HEK293T (cell line): ENCODE measurements at regions not wholly inside any gene's neighbourhood (a gene's known extent, or its start where the extent isn't known, plus 50 kb on each side); places are given as distances from the start of the nearest gene placed in this dataset.

Experiments
- CTCF ChIA-PET: fragments of 350-600 bp; formaldehyde crosslinking; extraction: SDS; loops from one replicate; lab custom pipeline; 2021; ENCODE audit warnings: antibody characterized with exemption, inconsistent platforms; lab: Yijun Ruan, JAX
- POLR2A ChIA-PET: fragments of 350-600 bp; formaldehyde crosslinking; extraction: SDS; loops from one replicate; lab custom pipeline; 2020; ENCODE audit warnings: antibody characterized with exemption, inconsistent platforms; lab: Yijun Ruan, JAX
- DNase-seq: peaks from one replicate; pipeline ENCODE4 v3.0.0; 2012; ENCODE audit warnings: mixed read lengths; ENCODE audit errors: extremely low spot score
- ARNT ChIP-seq: fragments of 450-650 bp; IDR thresholded peaks from 2 replicates; pipeline ENCODE4 v1.6.1; 2017; ENCODE audit warnings: mild to moderate bottlenecking
- BHLHE40 ChIP-seq: fragments of 450-650 bp; IDR thresholded peaks from 2 replicates; pipeline ENCODE4 v1.6.1; 2016; ENCODE audit warnings: mild to moderate bottlenecking, moderate library complexity, borderline replicate concordance
- CTBP1 ChIP-seq: fragments of 450-650 bp; IDR thresholded peaks from 2 replicates; pipeline ENCODE4 v1.6.1; 2016; ENCODE audit warnings: borderline replicate concordance
- ELF4 ChIP-seq: fragments of 450-650 bp; IDR thresholded peaks from 2 replicates; pipeline ENCODE4 v1.6.1; 2017; ENCODE audit warnings: antibody characterized with exemption
- FOXA1 ChIP-seq: fragments of 450-650 bp; IDR thresholded peaks from 2 replicates; pipeline ENCODE4 v1.6.1; 2016; ENCODE audit warnings: mild to moderate bottlenecking
- FOXK2 ChIP-seq: fragments of 450-650 bp; IDR thresholded peaks from 2 replicates; pipeline ENCODE4 v1.6.1; 2016; ENCODE audit warnings: mild to moderate bottlenecking
- FOXM1 ChIP-seq: fragments of 450-650 bp; IDR thresholded peaks from 2 replicates; pipeline ENCODE4 v1.6.1; 2017; ENCODE audit warnings: mild to moderate bottlenecking, borderline replicate concordance
- HDGF ChIP-seq: fragments of 450-650 bp; IDR thresholded peaks from 2 replicates; pipeline ENCODE4 v1.6.1; 2017; ENCODE audit warnings: antibody characterized with exemption, borderline replicate concordance
- L3MBTL2 ChIP-seq: fragments of 450-650 bp; conservative IDR thresholded peaks from 2 replicates; pipeline ENCODE4 v1.6.1; 2016; ENCODE audit warnings: mild to moderate bottlenecking
- LEF1 ChIP-seq: fragments of 450-650 bp; IDR thresholded peaks from 2 replicates; pipeline ENCODE4 v1.6.1; 2017; ENCODE audit warnings: mild to moderate bottlenecking, borderline replicate concordance
- NFRKB ChIP-seq: fragments of 450-650 bp; IDR thresholded peaks from 2 replicates; pipeline ENCODE4 v1.6.1; 2016; ENCODE audit warnings: mild to moderate bottlenecking, moderate library complexity
- PKNOX1 ChIP-seq: fragments of 450-650 bp; IDR thresholded peaks from 2 replicates; pipeline ENCODE4 v1.6.1; 2016
- SP1 ChIP-seq: fragments of 450-650 bp; IDR thresholded peaks from 2 replicates; pipeline ENCODE4 v1.6.1; 2017
- SUZ12 ChIP-seq: fragments of 450-650 bp; IDR thresholded peaks from 2 replicates; pipeline ENCODE4 v1.6.1; 2016; ENCODE audit warnings: mild to moderate bottlenecking
- TARDBP ChIP-seq: fragments of 450-650 bp; IDR thresholded peaks from 2 replicates; pipeline ENCODE4 v1.6.1; 2016
- ZNF384 ChIP-seq: fragments of 450-650 bp; IDR thresholded peaks from 2 replicates; pipeline ENCODE4 v1.6.1; 2016

GRCh38 chr10:71021402-71021801 is 133.0 kb upstream of the PCBD1 start:
- POLR2A ChIA-PET, result no interaction called here
- CTCF ChIA-PET, result no interaction called here
- TF ChIP-seq ARNT (no peak), BHLHE40 (no peak), FOXK2 (no peak), NFRKB (no peak), TARDBP (no peak), SUZ12 (no peak), FOXA1 (no peak), L3MBTL2 (no peak), ELF4 (no peak), LEF1 (no peak), ZNF384 (no peak), FOXM1 (no peak), CTBP1 (no peak), HDGF (no peak), SP1 (no peak), PKNOX1 (no peak)

DNA sequence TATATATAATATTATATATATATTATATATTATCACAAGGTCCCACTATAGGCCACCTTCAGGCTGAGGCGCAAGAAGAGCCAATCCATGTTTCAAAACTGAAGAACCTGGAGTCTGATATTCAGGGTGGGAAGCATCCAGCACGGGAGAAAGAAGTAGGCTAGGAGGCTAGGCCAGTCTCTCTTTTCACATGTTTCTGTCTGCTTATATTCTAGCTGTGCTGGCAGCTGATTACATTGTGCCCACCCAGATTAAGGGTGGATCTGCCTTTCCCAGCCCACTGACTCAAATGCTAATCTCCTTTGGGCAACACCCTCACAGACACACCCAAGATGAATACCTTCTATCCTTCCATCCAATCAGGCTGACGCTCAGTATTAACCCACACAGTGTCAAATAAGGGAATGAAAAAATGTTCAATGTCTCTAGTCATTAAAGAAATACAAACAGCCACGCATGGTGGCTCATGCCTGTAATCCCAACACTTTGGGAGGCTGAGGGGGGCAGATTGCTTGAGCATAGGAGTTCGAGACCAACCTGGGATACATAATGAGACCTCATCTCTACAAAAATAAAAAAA is 135.4 kb upstream of the PCBD1 start:
- no peak for TF ChIP-seq ARNT
- no peak for TF ChIP-seq LEF1
- no peak for TF ChIP-seq PKNOX1
- TF ChIP-seq TARDBP, result no peak
- no peak for TF ChIP-seq FOXM1
- no peak for TF ChIP-seq HDGF
- no peak for TF ChIP-seq BHLHE40
- no peak for TF ChIP-seq CTBP1
- no peak for TF ChIP-seq FOXA1
- TF ChIP-seq ELF4, result no peak
- no peak for TF ChIP-seq FOXK2
- TF ChIP-seq NFRKB, result no peak
- no peak for TF ChIP-seq SUZ12
- no peak for TF ChIP-seq L3MBTL2
- no peak for TF ChIP-seq SP1
- TF ChIP-seq ZNF384, result no peak
- ChIA-PET CTCF (no interaction called here), POLR2A (no interaction called here)
- DNase-seq, result no peak

More at GRCh38 chr10:71021402-71021801, 133.0 kb upstream of the PCBD1 start:
- no peak for DNase-seq

GRCh38 chr10:71024490-71024889 is 136.1 kb upstream of the PCBD1 start:
- CTCF ChIA-PET, result no interaction called here
- TF ChIP-seq LEF1 (no peak), HDGF (no peak), FOXK2 (no peak), ARNT (no peak), L3MBTL2 (no peak), ZNF384 (no peak), NFRKB (no peak), SUZ12 (no peak), BHLHE40 (no peak), FOXA1 (no peak), ELF4 (no peak), PKNOX1 (no peak), FOXM1 (no peak), SP1 (no peak), CTBP1 (no peak), TARDBP (no peak)

DNA sequence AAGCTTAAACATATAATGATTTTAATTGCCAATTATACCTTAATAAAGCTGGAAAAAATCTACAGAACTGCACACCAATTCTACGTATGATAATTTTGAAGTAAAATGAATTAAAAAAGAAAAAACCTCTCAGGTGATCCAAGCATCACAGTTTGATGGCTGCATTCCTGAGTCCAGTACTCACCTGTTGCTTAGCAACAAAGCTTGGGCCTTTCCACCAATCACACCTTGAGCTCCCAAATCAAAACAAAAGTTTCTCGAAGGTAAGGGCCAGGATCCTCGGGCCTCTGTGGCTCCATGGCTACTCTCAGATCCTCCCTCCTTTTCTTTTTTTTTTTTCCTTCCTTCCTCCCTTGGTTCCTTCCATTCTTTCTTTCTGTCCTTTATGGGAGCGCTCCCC is 137.2 kb upstream of the PCBD1 start:
- ChIA-PET POLR2A (no interaction called here), CTCF (no interaction called here)
- TF ChIP-seq ELF4, result no peak
- no peak for TF ChIP-seq LEF1
- TF ChIP-seq FOXA1, result no peak
- TF ChIP-seq ARNT, result no peak
- TF ChIP-seq ZNF384, result no peak
- no peak for TF ChIP-seq SP1
- DNase-seq, result no peak

More at GRCh38 chr10:71024490-71024889, 136.1 kb upstream of the PCBD1 start:
- no peak for DNase-seq
- POLR2A ChIA-PET, result no interaction called here

DNA sequence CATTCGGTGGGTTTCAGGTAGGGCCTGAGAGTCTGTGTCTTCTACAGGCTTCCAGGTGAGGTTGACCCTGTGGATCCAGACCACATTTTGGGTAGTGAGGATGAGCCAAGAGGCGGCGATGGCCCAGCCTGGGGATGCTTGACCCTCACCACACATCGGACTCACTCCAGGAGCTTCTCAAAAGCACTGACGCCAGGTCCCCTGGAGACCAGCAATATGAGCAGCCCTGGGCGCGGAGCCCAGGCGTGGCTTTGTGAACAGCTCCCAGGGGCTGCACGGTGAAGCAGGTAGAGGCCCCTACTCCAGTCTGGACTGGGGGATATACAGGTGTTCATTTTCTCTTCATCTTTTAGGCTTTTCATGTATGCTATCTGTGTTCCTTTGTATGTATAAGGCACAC is 139.7 kb upstream of the PCBD1 start:
- DNase-seq, result no peak
- ChIA-PET POLR2A (no interaction called here), CTCF (no interaction called here)
- no peak for TF ChIP-seq L3MBTL2
- no peak for TF ChIP-seq NFRKB
- TF ChIP-seq FOXA1, result no peak
- TF ChIP-seq ARNT, result no peak
- no peak for TF ChIP-seq ZNF384
- no peak for TF ChIP-seq ELF4
- no peak for TF ChIP-seq HDGF
- TF ChIP-seq SP1, result no peak
- no peak for TF ChIP-seq PKNOX1
- TF ChIP-seq CTBP1, result no peak
- TF ChIP-seq LEF1, result no peak
- no peak for TF ChIP-seq TARDBP
- no peak for TF ChIP-seq FOXK2
- TF ChIP-seq FOXM1, result no peak
- no peak for TF ChIP-seq BHLHE40
- TF ChIP-seq SUZ12, result no peak
